ENCODE measurements at regions not wholly inside any gene's neighbourhood (a gene's known extent, or its start where the extent isn't known, plus 50 kb on each side); places are given as distances from the start of the nearest gene placed in this dataset.

DNA sequence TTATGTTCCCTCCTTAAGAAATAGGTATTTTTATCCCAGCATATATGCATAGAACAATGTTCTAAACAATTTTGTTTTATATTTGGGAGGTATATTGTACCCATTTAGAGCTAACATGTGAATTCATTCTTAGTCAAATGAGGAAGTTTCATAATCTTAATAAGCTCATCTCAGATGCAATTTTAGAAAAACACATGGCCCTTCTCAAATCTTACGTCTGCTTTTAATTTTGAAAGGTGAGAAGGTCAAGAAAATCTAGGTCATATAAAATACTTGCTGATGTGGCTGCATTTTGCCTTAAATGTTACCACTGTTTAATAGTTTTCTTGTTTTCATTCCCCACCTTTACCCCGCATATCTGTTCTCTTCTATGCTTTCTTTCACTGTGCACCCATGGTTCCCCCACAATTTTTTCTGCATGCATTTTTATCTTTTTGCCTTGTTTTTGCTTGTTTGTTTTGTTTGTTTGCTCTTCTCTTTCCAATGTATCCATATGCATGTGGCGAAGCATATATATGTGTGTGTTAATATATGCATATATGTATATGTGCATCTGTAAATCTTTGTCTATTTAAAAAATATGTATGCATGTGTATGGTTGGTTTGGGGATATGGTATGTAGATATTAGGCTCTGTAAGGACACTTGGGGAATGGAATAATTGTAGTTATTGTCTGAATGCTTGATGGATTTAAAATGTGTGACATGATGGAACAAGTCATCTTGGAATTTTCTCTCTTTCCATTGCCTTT lies 317.1 kb downstream of the BCAT1 start:
- Histone ChIP-seq H3K9me3 (replicated peaks; ENCODE audit: control insufficient read depth, insufficient read depth, low read depth, low read length) (no peaks in the 10 kb centered on the region), H3K4me3 (no peak overlapping the region), H3K27ac (ENCODE audit: extremely low read depth, low read depth, low read length) (no peak overlapping the region), H3K9ac (ENCODE audit: insufficient read depth in 1 of 2, low read depth in 2 of 2, low read length in 2 of 2) (no peak overlapping the region), H3K4me2 (ENCODE audit: insufficient read depth, low read length) (no peak overlapping the region), H4K20me1 (replicated peaks; ENCODE audit: control insufficient read depth, insufficient read depth, low read length) (no peaks in the 10 kb centered on the region), H3K9me1 (ENCODE audit: control insufficient read depth, insufficient read depth, low read length) (no peaks in the 10 kb centered on the region), H3K36me3 (ENCODE audit: control insufficient read depth, insufficient read depth, low read length) (no peaks in the 10 kb centered on the region), H2AFZ (ENCODE audit: low read depth, low read length) (no peak overlapping the region), H3K27me3 (ENCODE audit: control insufficient read depth in 2 of 2, insufficient read depth in 2 of 2, low read length in 2 of 2) (no peaks in the 10 kb centered on the region; a peak in 1 of 5 replicates), H3K4me1 (replicated peaks in 1 of 2; ENCODE audit: control insufficient read depth in 2 of 2, insufficient read depth in 2 of 2, low read length in 2 of 2) (no peaks in the 10 kb centered on the region), H3K79me2 (ENCODE audit: control insufficient read depth, insufficient read depth, low read length) (no peaks in the 10 kb centered on the region)
- TF ChIP-seq SOX6 (IDR thresholded peaks at IDR 0.05) (no peak), POLR2AphosphoS2 (IDR thresholded peaks at IDR 0.05; ENCODE audit: low read length) (no peak), PHTF2 (CRISPR knock-in tag; IDR thresholded peaks at IDR 0.05) (no peak)
- ChIA-PET CTCF (ENCODE audit: low intra/inter-chr PET ratio) (no interaction called here), POLR2A (interaction anchor here (1.1 kb wide), 1 partner anchor 17 kb away, joined by 3 read pairs; no protein-coding TSS in a partner anchor)
- intact Hi-C loops (cut with micrococcal nuclease) (no loop called here), in situ Hi-C loops (cut with MboI) (no loop called here)
- ATAC-seq: no peak
- BruUV-seq (replicated peaks): no TSS peak
- WGBS (ENCODE audit: insufficient coverage, low coverage, missing lambda C conversion rate): 8% methylated on average over 3 of the region's 3 CpGs
- no peak for FAIRE-seq
- DNase-seq (ENCODE audit: extremely low read depth in 1 of 4, low spot score in 3 of 4): no peak

DNA sequence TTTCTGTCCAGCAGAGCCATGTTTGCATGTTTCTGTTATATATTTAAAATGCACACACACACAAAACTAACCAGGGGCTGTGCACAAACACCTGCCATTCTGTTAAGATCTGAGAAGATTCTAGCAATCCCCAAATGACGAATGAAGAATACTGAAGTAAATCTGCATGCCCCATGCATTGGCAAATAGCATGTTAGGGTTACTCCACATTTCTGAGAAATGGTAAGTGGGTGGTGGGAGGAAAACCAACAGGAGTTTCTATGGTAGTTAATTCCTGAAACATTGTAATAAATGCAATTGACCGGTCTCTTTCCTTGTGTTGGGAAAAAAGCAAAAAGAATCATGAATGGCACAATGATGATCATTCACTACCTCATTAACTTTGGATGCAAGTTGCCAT lies 318.0 kb downstream of the BCAT1 start:
- H3K27ac ChIP-seq (ENCODE audit: extremely low read depth, low read depth, low read length): no peak overlapping the region
- H4K20me1 ChIP-seq (replicated peaks; ENCODE audit: control insufficient read depth, insufficient read depth, low read length): no peaks in the 10 kb centered on the region
- H3K9ac ChIP-seq (ENCODE audit: insufficient read depth in 1 of 2, low read depth in 2 of 2, low read length in 2 of 2): no peak overlapping the region
- DNase-seq (ENCODE audit: extremely low read depth in 1 of 4, low spot score in 3 of 4) (no peak), FAIRE-seq (no peak), ATAC-seq (no peak)
- H3K27me3 ChIP-seq (ENCODE audit: control insufficient read depth in 2 of 2, insufficient read depth in 2 of 2, low read length in 2 of 2): no peaks in the 10 kb centered on the region
- intact Hi-C loops (cut with micrococcal nuclease): no loop called here
- in situ Hi-C loops (cut with MboI): no loop called here
- H3K4me3 ChIP-seq: no peak overlapping the region
- no peak overlapping the region for H2AFZ ChIP-seq (ENCODE audit: low read depth, low read length)
- H3K4me1 ChIP-seq (replicated peaks in 1 of 2; ENCODE audit: control insufficient read depth in 2 of 2, insufficient read depth in 2 of 2, low read length in 2 of 2): no peaks in the 10 kb centered on the region
- POLR2A ChIA-PET: interaction anchor here (0.6 to 1.1 kb wide), 2 partner anchors 16 to 149 kb away, joined by 3 read pairs; no protein-coding TSS in a partner anchor
- no peaks in the 10 kb centered on the region for H3K36me3 ChIP-seq (ENCODE audit: control insufficient read depth, insufficient read depth, low read length)
- no peaks in the 10 kb centered on the region for H3K79me2 ChIP-seq (ENCODE audit: control insufficient read depth, insufficient read depth, low read length)
- H3K4me2 ChIP-seq (ENCODE audit: insufficient read depth, low read length): no peak overlapping the region
- CTCF ChIA-PET (ENCODE audit: low intra/inter-chr PET ratio): no interaction called here
- BruUV-seq (replicated peaks): no TSS peak
- no peaks in the 10 kb centered on the region for H3K9me1 ChIP-seq (ENCODE audit: control insufficient read depth, insufficient read depth, low read length)
- whole genome bisulfite sequencing (ENCODE audit: insufficient coverage, low coverage, missing lambda C conversion rate): 5% methylated on average over 2 of the region's 2 CpGs
- no peaks in the 10 kb centered on the region for H3K9me3 ChIP-seq (replicated peaks; ENCODE audit: control insufficient read depth, insufficient read depth, low read depth, low read length)
- TF ChIP-seq, protein P1, sequence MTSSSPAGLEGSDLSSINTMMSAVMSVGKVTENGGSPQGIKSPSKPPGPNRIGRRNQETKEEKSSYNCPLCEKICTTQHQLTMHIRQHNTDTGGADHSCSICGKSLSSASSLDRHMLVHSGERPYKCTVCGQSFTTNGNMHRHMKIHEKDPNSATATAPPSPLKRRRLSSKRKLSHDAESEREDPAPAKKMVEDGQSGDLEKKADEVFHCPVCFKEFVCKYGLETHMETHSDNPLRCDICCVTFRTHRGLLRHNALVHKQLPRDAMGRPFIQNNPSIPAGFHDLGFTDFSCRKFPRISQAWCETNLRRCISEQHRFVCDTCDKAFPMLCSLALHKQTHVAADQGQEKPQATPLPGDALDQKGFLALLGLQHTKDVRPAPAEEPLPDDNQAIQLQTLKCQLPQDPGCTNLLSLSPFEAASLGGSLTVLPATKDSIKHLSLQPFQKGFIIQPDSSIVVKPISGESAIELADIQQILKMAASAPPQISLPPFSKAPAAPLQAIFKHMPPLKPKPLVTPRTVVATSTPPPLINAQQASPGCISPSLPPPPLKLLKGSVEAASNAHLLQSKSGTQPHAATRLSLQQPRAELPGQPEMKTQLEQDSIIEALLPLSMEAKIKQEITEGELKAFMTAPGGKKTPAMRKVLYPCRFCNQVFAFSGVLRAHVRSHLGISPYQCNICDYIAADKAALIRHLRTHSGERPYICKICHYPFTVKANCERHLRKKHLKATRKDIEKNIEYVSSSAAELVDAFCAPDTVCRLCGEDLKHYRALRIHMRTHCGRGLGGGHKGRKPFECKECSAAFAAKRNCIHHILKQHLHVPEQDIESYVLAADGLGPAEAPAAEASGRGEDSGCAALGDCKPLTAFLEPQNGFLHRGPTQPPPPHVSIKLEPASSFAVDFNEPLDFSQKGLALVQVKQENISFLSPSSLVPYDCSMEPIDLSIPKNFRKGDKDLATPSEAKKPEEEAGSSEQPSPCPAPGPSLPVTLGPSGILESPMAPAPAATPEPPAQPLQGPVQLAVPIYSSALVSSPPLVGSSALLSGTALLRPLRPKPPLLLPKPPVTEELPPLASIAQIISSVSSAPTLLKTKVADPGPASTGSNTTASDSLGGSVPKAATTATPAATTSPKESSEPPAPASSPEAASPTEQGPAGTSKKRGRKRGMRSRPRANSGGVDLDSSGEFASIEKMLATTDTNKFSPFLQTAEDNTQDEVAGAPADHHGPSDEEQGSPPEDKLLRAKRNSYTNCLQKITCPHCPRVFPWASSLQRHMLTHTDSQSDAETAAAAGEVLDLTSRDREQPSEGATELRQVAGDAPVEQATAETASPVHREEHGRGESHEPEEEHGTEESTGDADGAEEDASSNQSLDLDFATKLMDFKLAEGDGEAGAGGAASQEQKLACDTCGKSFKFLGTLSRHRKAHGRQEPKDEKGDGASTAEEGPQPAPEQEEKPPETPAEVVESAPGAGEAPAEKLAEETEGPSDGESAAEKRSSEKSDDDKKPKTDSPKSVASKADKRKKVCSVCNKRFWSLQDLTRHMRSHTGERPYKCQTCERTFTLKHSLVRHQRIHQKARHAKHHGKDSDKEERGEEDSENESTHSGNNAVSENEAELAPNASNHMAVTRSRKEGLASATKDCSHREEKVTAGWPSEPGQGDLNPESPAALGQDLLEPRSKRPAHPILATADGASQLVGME (CRISPR knock-in tag; IDR thresholded peaks at IDR 0.05): no peak
- TF ChIP-seq ZNF444 (CRISPR knock-in tag; IDR thresholded peaks at IDR 0.05) (no peak), NCOA1 (IDR thresholded peaks at IDR 0.05; ENCODE audit: low read depth) (no peak), GATAD2B (IDR thresholded peaks at IDR 0.05; ENCODE audit: borderline replicate concordance) (no peak)
- TF ChIP-seq, protein P2, sequence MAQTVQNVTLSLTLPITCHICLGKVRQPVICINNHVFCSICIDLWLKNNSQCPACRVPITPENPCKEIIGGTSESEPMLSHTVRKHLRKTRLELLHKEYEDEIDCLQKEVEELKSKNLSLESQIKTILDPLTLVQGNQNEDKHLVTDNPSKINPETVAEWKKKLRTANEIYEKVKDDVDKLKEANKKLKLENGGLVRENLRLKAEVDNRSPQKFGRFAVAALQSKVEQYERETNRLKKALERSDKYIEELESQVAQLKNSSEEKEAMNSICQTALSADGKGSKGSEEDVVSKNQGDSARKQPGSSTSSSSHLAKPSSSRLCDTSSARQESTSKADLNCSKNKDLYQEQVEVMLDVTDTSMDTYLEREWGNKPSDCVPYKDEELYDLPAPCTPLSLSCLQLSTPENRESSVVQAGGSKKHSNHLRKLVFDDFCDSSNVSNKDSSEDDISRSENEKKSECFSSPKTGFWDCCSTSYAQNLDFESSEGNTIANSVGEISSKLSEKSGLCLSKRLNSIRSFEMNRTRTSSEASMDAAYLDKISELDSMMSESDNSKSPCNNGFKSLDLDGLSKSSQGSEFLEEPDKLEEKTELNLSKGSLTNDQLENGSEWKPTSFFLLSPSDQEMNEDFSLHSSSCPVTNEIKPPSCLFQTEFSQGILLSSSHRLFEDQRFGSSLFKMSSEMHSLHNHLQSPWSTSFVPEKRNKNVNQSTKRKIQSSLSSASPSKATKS (CRISPR knock-in tag; IDR thresholded peaks at IDR 0.05): no peak
